ENCODE measurements at regions not wholly inside any gene's neighbourhood (a gene's known extent, or its start where the extent isn't known, plus 50 kb on each side); places are given as distances from the start of the nearest gene placed in this dataset.

DNA sequence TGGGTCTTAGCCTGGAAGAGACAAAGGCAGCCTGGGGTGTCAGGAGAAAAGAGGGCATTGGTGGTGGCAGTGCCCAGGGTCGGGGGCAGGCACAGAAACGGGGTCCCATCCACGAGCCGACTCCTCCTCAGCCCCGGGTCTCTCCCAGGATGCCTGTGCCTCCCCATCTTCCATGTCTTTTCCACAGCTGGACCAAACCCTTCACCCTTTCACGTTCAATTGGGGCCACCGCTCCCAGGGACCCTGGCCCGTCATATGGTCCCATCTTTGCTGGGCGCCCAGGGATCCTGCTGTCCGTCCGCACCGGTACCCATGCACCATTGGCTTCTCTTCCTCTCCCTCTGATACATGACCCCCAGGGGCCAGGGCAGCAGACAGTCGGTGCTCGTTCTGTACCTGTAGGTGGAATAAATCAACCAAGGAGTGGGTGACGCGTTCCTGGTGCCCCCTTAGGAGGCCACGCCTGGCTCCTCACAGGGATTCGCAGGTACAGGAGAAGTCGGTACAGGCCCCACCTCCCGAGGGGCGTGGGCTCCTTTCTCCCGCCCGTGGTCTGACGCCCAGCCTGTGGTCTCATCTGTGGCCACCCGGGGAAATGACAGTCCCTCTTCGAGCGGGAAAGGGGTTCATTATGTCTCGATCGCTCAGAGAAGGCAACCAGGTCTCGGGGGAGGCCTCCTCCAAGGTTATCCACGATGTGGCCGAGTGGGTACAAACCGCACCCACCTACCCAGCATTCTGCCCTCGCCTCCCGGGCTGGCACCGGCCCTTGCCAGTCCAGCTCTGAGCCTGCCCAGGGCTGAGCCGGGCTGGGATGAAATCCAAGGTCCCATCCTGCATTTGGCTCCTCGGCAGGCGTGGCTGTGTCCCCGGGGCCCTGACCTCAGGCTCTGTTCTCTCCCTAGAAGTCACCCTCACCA, 1493.6 kb downstream of the BRD1 start:
- no peak for DNase-seq (ENCODE audit: low spot score)

DNA sequence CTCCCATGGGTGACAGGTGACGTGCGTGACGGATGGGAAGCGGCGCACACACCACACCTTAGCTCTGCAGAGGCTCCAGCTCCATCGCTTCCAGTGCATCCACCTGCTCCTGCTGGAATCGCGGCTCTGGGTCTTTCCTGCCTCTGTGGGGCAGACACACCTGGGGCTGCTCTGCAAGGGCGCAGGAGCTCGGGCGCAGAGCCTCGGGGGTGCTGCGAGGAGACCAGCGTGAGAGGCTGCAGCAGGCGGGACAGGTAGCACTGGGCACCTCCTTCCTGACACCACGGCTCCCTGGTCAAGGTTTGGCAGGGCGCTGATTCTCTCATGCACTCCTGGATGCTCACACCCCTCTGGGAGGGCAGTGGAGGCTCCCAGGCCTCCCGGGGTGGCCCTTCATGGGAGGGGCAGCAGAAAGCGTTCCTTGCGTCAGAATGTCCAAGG, 1494.3 kb downstream of the BRD1 start:
- no peak for DNase-seq (ENCODE audit: low spot score)

DNA sequence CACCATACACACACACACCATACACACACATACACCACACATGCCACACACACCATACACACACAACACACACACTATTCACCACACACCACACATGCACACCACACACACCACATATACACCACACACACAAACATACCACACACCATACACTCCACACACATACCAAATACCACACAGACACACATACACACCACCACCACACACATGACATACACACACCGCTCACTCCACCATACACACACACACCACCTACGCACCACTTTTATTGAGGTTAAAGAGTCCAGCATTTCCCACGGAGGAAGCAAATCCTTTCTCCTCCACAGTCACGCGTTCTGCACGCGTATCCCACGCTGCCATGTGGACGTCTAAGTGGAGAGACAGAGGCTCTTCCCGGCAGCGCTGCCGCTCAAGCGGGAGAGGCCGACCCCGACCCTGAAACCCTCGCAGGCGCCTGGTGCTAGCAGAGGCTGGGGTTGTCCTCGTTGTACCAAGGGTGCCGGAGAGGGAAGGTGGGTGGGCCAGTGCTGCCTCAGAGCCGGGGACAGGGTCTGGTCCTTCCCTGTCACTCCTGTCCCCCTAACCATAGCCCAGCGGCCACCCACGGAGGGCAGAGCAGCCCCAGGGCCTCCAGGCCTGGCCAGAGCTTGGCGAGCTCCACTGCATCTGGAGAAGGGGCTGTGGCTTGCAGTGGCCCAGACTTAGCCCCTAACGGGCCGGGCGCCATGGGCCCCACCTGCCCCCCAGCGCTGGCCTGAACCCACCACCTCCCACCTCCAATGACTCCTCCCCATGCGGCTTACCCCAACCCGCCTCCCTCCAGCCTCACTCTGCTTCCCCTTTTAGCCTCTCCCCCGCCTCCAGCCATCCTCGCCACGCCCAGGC, 1495.0 kb downstream of the BRD1 start:
- DNase-seq (ENCODE audit: low spot score) = no peak

DNA sequence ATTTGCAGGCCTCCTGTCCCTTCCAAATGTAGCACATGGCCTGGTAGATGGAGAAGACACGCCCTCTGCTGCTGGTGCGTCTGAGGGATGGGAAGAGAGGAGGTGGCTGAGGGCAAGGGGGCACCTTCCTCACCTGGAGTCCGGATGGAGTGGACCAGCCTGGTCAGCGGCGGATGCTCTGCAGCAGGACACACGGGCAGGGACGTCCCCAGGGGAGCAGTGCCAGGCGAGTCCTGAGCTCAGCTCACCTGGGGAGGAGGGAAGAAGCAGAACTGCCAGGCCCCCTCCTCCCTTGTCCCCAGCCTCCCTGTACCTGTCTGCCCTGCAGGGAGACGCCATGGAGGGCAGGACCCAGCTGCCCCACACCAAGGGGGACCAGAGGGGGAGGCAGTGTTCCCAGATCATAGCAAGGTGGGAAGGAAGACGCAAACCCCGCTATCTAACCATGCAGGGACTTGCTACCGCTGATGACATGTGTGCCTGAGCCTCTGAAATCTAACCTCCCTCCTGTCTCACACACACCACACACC, 1495.9 kb downstream of the BRD1 start:
- no peak for DNase-seq (ENCODE audit: low spot score)

DNA sequence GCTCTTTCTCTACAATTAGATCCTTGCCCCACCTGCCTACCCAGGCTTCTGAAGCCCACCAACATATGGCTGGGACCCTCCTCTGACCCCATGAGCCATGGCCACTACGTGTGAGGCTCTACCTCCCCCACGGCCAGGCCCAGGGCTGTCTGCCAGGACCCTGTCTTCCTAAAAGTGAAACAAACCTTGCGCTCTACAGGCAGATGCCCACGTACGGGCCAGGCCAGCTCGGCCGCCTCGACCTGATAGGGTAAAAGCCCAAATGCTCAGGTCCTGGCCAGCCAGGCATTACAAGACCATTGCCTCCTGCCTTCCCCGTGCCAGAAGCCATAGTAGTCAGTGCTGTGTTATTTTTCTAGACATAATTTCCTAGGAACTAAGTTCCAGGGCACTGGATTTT, 1496.4 kb downstream of the BRD1 start:
- no peak for DNase-seq (ENCODE audit: low spot score)

DNA sequence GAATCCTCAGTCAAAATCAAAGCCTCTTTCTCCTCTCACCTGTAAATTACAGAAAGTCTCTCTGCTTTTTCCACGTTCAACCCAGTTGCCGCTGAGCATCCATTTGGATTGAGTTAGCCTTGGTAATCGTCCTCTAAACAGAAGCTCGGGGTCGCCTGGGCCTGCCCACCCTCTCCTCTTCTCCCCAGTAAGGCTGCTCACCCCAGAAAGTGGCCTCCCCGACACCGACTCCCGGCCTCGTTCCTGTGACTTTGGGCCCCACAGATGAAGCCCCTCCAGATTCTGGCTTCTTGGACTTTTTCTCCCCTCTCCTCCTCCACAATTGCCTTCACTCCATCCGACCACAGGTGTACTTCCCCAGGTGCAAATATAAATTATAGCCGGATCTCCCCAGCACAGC, 1500.0 kb downstream of the BRD1 start:
- no peak for DNase-seq (ENCODE audit: low spot score)

DNA sequence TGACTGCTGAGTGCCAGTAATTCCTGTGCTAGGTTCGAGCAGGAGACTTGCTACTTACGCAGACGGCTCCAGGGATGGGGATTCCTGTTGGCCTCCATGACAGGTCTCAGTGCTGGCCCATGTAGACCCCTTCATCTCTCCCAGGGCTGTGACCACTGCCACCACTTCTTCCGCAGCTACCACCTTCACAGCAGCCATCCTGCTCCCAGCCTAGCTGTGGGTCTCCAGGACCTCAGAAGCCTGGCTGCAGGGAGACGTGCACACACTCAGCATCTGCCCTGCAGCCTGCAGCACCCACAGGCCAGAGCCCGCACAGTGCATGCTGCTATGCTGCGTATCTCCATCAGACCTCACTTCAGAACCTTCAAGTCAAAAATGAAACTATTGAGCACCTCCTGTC, 1503.9 kb downstream of the BRD1 start:
- DNase-seq (ENCODE audit: low spot score) = no peak

DNA sequence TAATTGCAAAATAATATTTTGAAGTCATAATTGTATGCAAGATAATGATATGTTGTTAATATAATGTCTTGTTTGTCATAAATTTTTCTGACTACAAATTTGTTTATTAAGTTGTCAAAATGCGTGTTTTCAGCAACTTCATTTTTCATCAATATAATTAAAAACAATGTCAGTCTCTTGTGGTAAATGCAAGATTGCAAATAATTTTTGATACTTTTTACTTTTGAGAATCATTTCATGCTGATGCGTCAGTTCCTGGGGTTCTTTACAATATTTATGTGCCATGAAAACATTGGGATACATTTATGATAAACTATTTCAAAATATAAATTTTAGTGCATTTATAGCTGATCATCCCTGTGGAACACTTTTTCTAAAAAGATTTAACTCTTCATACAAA, 1504.8 kb downstream of the BRD1 start:
- DNase-seq (ENCODE audit: low spot score) = no peak

DNA sequence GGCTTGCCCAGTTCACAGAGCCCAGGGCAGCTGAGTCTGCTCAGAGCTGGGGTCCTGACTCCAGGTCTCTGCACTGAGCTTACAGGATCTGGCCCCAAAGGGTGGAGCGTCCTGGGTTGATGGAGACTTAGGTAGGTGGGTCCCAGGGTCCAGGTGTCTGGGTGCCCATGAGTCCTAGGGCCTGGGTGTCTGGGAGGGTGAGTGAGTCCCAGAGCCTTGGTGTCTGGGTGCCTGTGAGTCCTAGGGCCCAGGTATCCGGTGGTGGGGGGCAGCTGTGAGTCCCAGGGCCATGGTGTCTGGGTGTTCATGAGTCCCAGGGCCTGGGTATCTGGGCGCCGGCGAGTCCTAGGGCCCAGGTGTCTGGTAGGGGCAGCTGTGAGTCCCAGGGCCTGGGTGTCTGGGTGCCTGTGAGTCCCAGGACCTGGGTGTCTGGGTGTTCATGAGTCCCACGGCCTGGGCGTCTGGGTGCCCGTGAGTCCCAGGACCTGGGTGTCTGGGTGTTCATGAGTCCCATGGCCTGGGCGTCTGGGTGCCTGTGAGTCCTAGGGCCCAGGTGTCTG, 1505.6 kb downstream of the BRD1 start:
- DNase-seq (ENCODE audit: low spot score) = no peak

DNA sequence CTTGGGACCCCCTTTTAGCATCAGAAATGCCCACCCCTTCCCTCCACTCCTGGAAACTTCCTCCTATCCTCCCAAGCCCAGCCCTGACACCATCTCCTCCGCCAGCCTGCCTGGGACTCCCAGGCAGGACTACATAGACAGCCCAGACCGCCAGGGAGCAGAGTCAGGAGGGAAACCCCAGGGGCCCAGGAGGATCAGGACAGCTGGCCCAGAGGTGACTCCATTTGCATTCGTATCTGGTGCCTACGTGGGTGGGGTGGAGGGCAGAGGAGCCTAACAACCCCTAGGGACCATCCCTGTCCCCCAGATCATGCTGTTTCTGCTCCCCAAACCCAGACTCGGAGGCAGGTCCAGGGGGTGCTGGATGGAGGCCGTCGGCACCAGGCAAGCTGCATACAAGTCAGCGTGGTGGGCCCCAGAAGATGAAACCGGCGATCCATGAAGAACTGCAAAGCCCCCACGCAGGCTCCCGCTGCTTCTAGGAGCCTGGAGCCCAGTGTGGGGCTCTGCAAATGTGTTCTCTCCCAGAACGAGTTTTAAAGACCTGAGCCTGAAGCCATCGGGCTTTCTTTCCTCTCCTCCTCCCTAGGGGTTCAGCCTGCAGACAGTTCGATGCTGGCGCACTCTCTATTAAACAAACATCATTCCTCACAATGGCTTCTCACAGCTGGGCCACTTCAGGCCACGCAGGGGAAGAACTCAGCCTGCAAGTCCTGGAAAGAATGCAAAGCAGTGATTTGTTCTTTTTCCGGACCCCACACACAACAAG, 1506.8 kb downstream of the BRD1 start:
- no peak for DNase-seq (ENCODE audit: low spot score)

DNA sequence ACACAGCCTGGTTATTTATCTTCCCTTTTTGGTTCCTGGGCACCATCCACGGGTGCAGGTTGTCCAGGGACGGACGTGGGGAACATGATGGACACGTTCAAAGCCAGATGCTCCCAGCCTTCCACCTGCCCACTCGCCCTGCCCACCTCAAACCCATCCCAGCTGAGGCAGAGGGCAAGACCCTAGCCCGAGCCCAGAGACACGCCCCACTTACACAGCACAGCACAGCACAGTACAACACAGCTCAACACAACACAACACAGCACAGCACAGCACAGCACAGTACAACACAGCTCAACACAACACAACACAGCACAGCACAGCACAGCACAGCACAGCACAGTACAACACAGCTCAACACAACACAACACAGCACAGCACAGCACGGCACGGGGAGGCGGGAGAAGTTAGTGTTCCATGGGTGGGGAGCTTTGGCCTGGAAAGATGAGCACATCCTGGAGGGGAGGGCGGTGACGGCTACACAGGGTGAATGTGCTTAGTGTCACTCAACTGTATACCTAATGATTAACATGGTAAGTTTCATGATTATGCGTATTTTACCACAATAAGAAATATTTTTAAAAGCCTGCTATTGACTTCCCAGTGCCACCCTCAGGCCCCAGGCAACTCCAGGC, 1507.5 kb downstream of the BRD1 start:
- DNase-seq (ENCODE audit: low spot score) = no peak

DNA sequence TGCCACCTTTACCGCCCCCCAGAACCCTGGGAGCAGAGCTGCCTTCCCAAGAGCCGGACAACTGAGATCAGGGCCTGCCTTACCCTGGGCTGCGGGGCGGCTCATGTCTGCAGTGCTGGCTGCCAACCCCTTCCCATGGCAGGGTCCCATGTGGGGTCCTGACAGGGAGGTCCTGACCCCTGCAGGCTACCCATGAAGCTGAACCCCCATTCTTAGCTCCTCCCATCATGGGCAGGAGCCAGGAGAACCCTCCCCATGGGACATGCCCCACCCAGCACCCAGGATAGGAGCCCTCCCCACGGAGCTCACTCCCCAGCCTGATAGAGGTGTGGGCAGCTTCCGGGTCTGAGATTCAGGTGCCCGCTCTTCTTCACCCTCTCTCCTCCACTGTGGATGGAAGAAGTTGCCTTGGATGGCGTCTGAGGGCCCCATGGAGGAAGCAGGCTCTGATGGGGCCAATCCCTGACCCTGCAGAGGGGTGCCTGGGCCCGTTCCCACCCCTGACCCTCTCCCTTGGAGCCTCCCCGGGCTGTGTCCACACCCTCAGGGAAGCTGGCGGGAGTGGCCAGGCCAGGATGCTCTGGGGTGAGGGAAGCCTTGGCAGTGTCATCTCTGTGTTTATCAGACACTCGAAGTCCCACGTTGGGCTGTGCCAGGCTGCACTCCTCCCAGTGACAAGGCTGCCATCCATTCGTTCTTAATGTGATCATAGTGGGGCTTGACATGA, 1508.2 kb downstream of the BRD1 start:
- DNase-seq (ENCODE audit: low spot score) = no peak

DNA sequence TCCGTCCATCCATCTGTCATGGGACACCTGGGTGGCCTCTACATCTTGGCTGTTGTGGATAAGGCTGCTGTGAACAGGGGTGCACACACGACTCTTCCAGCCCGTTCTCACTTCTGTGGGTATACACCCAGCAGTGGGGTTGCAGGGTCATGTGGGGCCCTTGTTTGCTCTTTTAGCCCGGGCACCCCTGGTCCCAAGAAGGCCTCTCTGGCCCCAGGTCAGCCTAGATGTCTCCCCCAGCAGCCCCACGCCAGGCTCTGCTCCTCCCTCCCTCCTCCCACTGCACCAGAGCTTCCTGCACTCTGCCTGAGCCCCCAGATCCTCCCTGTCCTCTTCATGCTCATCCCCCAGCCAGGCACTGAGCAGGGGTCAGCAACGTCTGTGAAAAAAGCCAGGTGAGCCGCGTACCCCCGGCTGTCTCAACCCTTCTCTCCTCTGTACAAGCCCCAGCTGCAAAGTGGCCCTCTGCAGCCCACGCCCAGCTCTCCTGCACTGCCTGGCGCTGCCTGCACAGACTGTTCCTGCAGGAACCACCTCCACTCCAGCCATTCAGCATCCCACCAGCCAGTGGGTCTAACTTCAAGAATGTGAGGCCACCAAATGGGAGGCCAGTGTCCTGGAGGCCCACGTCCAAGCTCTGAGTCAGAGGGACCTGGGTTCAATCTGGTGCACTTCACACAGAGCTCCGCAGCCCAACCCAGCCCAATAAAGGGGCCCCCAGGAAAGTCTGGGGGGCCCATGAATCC, 1508.9 kb downstream of the BRD1 start:
- DNase-seq (ENCODE audit: low spot score) = no peak

DNA sequence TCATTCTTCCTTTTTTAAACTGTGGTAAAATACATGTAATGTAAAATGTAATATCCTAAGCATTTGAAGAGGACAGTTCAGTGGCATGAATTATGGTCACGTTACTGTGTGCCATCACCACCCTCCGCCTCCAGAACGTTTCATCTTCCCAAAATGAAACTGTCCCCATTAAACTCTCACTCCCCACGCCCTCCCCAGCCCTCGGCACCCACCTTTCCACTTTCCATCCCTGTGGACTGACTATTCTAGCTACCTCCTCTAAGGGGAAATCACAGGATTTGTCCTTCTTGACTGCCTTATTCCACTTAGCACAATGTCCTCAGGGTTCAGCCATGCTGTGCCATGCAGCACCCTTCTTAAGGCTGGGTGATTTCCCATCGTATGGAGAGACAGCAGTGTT, 1509.5 kb downstream of the BRD1 start:
- DNase-seq (ENCODE audit: low spot score) = no peak

DNA sequence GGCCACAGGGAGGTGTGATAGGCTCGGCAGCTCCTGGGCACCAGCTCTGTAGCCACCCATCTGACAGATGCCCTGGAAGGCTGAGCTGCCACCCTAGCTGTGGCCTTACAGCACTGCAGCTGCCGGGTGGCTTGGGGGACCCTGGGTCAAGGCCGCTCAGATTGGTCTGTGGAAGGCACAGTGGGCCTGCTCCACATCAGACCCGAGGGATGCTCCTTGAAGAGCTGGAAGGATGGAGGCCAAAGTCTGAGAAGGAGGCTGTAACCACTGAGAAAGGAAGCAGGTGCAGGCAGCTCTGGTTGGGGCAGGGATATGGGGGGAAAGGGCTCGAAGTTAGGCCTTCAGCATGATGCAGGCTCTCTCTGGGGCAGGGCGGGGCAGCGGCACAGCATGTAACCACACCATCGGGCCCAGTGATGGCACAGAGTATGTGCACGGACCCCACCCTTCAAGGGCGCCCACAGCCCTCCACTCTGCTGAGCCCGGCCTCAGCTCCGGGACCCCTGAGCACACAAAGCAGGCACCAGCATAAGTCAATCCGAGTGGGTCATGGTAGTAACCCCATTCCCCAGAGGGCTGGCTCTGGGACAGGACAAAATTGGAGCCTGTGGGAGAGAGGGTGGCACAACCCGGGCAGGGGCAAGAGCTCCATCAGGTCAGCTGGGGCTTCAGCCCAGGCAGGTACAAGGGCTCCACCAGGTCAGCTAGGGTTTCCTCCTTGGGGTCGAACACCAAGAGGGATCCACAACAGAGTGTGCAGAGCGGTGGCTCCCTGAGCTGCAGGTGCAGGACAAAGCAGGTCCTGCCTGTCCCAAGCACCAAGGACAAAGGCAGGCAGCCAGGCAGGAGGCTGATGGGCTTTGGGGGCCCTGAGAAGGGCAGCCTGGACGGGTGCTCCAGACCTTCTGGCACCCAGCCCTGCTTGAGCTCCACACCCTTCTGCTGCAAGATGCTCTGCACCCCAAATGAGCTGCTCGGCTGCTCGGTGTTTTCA, 1511.1 kb downstream of the BRD1 start:
- no peak for DNase-seq (ENCODE audit: low spot score)

DNA sequence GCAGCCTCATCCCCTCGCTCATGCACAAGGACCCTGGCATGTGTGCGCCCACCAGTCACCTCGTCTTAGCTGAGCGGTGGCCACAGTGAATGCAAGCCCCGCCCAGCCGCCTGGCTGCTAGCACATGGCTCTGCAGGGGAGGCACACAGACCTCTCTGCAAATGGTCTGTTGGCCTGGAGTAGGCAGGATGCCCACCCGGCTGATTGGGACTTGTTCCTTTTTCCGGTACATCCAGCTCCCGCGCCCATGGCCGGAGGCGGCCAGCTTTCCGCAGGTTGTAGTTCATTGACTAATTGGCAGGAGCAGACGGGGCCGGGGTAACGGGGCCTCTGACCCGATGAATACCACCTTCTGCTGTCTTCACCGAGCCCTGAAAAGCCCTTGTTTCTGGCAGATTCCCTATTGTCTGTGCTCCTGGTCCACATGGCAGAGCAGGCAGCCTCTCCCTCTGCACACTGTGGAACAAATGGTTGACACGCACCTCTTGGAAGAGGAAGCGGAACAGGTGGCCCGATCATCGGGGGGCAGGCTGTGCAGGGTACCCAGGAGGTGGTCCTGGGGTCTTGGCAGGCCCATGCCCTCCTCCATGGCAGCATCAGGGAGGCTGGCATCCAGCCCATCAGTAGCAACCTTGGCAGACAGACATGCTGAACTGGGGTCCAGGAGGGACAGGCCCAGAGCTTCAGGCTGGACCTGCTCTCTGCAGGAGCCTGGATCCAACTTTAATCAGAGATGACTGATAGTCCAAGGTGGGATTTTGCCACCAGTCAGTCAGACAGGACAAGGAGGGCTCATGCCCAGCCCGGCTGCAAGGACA, 1512.0 kb downstream of the BRD1 start:
- no peak for DNase-seq (ENCODE audit: low spot score)

DNA sequence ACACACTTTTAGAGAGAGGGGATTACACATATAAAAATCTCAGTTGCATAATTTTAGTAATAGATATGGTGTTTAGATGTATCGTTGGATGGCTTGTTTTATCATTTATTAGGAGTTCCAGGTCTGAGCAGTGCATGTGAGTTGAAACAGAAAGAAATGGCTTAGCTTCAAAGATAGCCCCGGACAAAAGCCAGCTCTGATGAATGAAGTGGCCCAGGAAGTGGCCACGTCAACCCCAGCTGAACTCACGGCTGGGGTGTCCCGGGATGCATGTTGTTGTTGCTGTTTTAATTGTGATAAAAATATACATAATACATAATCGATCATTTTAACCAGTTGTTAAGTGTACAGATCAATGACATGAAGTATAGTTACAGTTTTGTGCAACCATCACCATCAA, 1513.6 kb downstream of the BRD1 start:
- DNase-seq (ENCODE audit: low spot score) = no peak

All from AG08396 (cell line).